Sigmoid colon (tissue), 4 donors: ENCODE measurements at regions not wholly inside any gene's neighbourhood (a gene's known extent, or its start where the extent isn't known, plus 50 kb on each side); places are given as distances from the start of the nearest gene placed in this dataset.
"Not testable (repeated sequence)": the region's sequence is repeated elsewhere in the genome, so short reads cannot be mapped to it uniquely, and the experiment has no call there.

ENCODE experiments used
- CTCF ChIP-seq, 4 experiments: fragments of 450-650 bp in 3 of 4; fragments of 200-600 bp in 1 of 4; IDR thresholded peaks; one replicate each; pipeline ENCODE4 v1.5.1; 2016 to 2019; ENCODE audit warnings: antibody characterized with exemption in 4 of 4, mild to moderate bottlenecking in 3 of 4, moderate library complexity in 2 of 4
- EP300 ChIP-seq, 4 donors: sonication (generic); formaldehyde crosslinking; IDR thresholded peaks; one replicate each; pipeline ENCODE4 v1.6.1; 2017; ENCODE audit warnings: antibody characterized with exemption in 4 of 4

- TF ChIP-seq CTCF, EP300 (IDR thresholded peaks at IDR 0.05): not testable (repeated sequence)
Measured at GRCh38 chr20:53882438-53882986, 187.9 kb downstream of the BCAS1 start.
